HG03442 (cell line): ENCODE measurements at regions not wholly inside any gene's neighbourhood (a gene's known extent, or its start where the extent isn't known, plus 50 kb on each side); places are given as distances from the start of the nearest gene placed in this dataset.

Experiments
- ATAC-seq: cut with Tn5 transposase; IDR thresholded peaks from one replicate; pipeline ENCODE4 v1.9.1; 2021; ENCODE audit warnings: mild to moderate bottlenecking, moderate library complexity; ENCODE audit not compliant: unreplicated experiment

DNA sequence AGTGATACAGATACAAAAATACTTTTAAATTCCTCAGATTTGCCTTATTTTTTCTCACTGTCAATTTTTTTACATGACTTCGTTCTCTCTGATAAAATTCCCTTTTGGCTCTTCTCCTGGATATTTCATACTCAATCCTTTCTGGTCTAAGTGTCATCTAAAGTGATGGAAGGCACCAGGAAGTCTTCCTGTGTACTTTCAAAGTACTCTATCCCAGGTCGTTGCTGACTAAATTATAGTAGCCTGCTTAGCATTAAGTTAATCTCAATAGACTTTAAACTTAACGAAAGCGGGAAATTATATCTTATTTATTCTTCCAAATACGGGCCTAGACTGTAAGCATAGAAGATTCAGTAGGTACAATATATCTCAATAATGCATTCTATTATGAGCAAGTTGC, 67.8 kb downstream of the CASP12 start:
- ATAC-seq = no peak

DNA sequence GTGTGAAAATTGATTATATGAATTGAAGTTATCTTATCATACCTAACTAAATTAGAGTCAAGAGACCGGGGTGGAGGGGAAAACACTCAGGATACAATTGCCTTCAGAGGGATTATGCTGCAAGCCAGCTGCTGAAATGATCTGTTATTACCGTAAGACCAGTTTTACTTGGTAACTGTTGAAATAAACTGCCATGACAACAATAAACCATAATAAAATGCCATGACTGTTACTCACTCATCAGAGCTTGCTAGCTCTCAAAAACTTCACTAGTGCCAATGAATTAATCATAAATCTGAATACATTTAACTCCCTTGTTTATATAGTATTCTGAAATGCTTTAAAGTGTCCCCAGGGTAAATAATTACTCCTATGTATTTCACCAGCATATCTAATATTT, 68.2 kb downstream of the CASP12 start:
- ATAC-seq = no peak

DNA sequence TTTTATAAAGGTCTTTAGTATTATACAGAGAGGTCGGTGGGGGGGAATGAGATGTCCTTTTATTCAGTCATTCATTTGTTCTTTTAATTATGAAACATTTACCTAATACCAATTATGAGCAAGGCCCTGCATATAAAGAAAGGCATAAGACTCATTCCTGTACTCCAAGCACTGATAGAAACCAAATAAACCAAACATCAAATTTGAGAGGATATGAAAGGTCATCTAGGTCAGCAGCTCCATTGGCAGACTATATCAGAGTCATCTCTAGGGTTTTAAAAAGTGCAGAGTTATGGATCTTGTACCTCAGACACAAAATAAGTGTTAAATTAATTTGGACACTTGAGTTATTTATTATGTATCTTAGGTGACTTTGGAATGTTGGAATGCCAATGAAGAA, 71.5 kb downstream of the CASP12 start:
- no peak for ATAC-seq

DNA sequence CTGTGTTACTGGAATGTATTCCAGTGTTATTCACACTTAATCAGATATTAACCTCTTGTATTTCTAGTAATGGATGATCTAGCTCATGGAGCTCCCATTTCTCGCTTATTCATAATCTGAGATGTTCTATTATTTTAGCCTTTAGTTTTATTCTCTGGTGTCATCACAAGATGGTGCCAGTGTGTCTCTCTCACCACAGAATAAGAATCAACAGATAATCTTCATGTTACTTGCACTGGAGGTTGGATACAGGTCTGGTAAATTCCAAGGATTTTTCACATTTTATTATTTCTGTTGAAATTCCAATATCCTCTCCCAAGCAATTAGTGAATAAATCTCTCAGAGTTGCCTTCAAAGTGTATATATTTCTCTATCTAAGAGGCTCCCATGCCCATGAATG, 74.6 kb downstream of the CASP12 start:
- ATAC-seq = no peak

DNA sequence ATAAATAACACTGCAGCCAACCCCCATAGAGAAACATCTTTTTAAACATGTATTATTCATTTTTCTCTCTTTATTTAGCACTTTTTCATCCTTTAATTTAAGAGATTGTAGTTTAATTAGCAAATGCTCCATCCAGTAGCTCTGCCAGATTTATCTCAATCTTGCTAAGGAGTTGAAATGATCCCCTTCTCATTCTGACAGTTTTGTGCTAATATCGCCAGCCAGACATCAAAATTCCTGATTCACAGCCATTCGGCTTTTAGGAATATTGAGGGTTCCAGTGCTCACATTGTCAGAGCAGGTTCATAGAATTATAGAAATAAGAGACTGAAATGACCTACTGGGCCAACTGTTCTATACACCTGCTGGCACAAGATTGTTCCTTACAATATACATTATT, 77.8 kb downstream of the CASP12 start:
- ATAC-seq = no peak

DNA sequence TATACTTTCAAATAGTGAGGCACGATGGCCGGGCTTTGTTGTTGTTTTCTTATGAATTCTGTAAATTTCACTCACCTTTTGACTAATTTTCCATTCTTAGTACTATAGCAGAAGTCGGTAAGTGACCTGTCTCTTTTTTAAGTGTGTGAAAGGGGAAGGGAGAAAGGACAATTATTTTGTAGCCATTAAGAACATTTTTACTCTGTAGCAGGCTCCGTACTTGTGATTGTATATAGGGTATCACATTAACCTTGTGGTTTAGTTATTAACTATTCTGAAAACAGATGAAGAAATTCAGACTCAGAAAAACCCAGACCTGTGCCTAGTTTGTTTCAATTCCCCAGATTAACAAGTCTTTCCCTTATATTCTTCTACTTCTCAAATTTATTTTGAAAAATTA, 78.7 kb downstream of the CASP12 start:
- no peak for ATAC-seq

DNA sequence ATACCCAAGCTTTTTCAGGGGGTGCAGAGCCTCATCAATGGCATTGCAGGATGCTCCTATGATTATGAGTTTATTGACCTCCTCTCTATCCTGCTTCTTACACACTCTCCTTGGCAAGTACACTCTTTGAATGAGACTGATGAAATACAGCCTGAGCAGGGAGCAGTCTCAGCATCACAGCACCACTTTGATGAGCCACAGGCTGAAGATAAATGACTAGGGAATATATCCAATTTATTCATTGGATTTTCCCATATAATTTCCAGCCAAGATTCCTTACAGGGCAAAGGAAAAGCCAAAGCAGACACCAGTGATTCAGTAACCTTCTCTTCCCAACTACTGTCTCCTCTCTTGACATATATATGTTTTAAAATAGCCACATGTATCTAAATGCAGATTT, 79.2 kb downstream of the CASP12 start:
- no peak for ATAC-seq

DNA sequence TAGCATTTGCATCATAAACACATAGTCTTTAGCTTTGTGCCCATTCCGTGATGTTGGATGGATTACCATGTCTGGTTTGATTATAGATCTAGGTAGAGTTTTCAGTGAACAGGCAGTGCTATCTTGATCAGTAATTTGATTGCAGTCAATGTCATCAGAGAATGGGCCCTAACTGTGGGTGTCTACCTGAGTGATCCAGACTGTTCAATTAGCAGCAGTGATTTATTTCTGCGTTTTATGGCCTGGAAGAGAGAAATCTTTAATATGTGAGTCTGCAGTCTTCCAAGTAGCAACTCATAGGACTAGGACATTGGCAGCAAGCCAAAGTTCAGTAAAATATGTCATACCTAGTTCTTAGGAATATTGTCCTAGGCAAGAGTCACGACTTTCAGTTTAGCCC, 80.3 kb downstream of the CASP12 start:
- no peak for ATAC-seq

DNA sequence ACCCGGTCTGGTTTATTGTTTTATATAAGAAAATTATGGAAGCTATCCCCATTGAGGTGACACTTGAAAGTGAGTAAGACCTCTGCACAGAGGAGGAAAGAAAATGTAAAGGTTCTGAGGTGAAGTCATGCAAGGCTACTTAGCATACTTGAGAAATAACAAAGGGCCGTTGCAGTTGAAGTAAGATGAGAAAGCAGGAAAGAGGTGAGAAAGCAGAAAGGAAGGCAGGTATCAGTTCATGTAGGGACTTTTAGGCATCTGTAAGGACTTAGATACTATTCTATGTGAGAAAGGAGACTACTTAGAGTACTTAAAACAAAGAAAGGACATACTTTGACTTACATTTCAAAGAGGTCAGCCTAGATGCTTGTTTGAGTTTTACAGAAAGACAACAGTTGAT, 84.7 kb downstream of the CASP12 start:
- ATAC-seq = no peak

DNA sequence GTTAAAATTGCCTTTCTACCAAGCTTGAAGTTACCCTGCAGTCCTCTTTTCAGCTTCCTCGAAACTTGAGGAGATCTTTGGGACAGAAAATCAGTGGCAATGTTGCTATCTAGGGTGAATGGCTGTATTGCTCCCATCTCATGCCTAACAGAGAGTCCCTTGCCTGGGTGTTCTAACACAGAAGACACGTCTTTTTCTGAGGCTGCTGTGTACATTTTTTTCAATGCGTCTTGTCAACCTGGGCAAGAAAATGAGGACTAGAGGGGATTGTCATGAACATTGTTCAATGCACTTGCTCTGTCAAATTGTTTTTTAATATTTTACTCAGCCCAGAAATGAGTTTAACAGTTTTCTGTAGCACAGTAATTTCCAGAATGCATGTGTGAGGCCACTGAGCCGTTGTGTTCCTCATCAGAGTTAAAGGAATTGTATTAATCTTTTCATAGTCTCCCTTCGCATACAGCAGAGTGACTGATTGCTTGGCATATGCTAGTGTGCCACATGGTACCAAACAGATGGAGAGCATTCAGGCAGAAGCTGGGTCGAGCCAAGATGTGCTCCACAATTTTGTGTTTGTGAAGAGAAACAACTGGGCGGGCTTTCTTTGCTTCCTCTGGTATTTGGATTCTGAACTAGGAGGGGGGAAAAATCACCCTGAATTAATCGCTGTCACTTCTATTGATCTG, 86.0 kb downstream of the CASP12 start:
- ATAC-seq = no peak

DNA sequence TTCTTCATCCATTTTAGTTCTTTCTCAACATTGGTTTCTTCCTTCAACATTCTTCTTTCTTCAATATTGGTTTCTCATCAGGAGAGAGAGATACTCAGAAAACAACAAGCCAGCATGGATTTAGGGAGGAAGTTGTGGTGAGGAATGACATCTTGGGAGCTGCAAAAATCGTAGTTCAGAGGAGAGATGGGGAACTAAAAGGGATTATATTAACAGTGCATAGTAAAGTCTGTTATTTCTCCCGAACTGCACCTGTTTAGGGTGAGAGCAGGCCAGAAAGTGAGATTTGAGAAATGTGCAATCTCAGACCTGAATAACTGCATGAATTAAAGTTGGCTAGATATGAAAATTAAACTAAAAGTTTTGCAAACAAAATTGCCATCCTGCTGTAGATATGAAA, 94.5 kb downstream of the CASP12 start:
- no peak for ATAC-seq

DNA sequence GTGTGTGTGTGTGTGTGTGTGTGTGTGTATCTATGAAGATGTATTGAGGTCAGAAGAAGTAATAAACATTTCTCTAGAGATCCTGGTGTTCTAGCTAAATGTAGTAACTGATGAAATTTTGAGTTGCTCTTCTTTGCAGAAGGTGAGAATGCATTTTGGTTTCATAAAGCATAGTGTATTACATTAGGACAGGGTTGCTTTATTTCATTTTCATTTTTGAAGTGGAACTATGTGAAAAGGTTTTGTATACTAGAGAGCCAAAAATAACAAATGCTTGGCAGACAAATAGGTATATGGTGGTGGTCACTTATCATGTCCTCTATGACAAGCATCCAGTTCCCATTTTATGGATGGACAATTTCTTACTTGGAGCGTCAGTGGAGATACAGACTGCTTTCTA, 99.0 kb downstream of the CASP12 start:
- ATAC-seq = peak; percentile 80

DNA sequence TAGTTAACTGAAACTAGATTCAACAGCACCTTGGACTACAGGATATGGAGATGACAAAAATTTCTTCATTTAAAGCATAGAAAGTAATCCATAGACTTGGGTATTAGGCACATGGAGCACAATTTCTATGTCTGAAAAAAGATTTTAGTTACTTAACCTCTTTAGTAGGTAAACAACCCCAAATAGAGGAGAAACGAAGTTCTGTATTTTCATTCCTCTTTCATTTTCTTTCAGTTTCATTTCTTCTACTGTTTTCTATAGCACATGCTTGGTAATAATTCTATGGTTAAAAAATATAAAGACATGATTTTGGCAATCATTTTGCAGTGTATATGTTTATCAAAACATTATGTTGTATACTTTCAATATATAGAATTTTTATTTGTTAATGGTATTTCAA, 99.5 kb downstream of the CASP12 start:
- peak; percentile 48 for ATAC-seq

DNA sequence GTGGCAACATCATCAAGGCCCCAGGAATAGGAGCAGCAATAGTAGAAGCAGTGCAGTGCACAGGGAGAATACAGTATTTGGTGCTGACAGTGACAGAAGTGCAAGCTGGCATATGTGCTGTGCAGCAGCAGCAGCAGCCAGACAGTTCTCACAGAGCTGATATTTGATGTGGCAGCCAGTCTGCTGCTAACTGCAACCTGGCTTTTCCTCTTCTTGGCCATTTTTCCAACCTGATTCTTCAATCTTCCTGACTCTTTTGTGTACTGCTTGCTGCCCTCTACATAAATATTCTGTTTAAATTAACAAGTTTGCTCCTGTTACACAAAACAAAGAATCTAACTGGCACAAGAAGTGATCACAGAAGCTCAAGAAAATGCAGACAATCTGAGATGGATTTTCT, 102.0 kb downstream of the CASP12 start:
- ATAC-seq = no peak

DNA sequence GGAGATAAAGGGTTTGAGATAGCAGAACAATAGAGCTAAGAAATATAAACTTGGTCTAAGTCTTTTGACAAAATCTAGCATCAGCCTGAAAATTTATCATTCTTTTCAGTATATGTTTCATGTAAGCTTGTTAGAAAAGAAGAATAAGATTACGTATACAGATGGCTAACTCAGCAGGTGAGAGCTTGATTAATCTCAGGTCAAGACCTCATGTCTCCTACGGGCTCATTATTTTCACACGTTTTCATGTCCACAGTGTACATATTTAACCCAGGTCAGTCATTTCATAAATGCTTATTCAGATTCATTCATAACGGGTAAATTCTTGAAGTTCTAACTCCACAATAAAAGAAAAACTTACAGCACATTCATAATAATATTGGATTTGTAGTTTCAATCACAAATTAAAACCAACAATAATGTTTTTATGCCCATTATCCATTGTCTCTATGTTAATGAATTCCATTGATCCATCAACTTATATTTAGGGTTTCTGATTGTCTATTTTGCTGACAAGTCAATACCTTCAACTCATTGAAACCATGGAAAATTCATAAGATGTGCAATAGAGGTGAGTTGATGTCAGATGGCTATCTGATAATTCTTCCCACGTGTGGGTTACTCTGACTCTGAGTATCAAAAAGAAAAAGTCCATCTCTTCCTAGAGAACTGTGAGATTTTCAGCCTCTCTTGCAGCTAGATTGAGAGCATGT, 102.6 kb downstream of the CASP12 start:
- ATAC-seq = no peak

DNA sequence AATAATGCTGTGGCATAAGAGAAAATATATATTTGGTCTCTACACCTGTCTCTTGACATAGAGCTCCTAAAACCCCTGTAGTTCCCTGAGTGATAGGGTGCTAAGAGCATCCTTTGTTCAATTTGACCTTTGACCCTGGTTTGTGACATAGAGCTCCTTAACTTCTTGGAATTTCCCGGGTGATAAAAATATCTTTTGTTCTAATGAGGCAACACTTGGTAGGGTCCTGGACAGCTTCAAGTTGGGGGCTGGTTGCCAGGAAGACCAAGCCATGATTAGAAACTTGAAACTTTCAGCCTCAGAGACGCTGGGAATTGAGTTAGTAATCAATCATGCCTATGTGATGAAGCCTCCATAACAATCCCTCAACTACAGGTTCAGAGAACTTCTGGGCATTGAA, 105.4 kb downstream of the CASP12 start:
- no peak for ATAC-seq

DNA sequence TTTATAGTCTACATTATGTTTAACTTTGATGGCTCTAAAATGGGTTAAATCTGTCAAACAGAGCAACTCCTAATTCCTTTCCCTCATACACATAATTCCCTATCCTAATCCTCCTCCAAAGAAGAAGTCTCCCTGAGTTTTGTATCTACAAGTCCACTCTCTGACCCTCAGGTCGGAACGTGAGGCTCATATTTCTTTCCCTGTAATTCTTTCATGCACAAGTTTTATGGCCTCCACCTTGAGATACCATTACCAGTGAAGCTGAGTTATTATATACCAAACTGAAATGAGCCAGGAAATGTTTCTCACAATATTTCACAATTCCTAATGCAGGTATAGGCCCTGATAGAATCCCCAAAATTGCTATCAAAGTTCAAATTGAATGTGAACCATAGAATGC, 106.4 kb downstream of the CASP12 start:
- ATAC-seq = no peak

DNA sequence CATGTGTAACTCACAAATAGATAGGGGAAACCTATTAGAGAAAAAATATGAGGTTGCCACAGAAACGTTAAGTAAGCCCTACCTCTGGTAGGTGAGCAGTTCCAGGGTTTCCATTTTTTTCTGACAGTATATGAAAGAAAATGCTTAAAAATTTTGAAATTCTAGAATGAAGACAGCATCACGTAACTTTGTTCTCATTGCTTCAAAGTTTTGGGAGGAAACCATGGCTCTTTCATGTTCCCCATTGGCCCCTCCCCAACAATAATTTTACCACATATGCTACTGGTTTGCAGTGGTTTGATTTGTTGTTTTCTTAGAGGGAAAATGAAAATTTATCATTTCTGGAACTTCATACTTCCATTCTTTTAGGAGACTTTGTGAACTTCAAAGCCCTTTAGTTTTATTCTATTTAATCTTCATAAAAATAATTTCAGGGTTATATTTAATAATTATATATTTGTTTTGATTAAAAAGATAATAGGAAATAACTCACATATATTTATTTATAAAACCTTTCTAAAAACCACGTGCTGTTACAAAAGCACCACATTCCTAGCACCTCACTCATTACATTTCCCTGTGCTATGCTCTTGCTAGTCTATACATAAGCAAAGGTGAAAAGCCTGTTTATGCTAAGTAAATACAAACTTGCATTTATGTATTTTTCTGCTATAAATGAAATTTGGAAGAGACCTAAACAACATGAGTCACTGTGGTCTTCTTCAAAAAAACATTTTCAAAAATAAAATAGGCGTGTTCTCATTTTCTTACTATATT, 113.4 kb downstream of the CASP12 start:
- no peak for ATAC-seq

DNA sequence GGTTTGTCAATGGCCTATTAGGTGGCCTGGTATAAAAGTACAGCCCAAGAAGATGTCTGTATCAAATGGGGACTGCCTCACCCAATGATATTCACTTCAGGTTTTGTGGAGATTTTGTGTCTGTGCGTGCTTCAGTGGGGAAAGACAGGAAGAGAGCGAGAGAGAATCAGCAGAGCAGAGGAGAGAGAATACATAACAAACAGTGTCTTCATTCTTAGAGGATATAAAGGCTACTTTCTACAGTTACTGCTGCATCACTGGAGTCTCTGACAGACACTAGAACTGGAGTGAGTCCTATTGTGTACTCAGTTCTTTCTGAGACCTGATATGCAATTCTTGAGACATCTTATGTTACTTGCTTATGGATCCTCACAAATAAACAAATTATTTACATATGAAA, 115.0 kb downstream of the CASP12 start:
- no peak for ATAC-seq

DNA sequence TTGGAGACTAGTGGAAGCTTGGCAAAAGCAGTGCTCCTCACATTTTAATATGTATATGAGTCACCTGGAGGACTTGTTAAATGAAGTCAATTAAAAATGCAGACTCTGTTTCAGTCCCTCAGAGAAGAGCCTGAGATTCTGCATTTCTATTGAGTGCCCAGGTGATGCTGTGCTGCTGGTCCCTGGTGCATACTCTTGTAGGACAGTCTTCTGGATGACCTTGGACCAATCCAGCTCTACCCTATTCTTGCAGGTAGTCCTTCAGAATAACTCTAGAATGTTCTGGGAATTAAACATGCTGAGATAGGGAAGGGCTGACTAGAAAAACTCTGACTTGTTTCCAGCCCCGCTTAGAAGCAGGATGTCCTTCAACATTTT, 115.9 kb downstream of the CASP12 start:
- ATAC-seq = no peak

DNA sequence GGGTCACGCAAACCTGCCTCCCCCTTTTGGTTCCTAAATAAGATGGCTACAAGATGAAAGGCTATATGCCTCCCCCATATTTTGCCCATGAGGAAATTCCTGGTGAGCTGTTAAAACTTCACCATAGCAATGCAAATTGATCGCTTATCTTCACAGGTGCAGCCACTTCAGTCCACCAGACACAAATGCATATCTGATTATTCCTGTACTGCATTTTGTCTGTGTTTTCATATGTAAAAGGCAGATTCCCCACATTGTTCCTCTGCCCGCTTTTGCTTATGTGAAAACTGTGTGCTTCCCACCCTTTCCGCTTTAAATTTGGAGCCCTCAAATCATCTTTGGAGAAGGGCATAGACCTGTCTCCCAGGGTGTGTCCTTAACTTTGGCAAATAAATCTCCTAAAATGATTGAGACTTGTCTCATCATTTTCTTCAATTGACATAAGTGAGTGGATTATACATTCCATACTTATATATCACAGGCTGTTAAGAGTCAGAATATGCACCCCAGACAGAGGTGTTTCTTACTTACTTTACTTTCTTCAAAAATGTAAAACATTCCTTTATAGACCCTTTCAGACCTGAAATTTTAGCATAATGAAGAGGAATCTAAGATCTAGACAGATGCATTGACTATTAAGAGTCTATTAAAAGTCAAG, 116.4 kb downstream of the CASP12 start:
- no peak for ATAC-seq

DNA sequence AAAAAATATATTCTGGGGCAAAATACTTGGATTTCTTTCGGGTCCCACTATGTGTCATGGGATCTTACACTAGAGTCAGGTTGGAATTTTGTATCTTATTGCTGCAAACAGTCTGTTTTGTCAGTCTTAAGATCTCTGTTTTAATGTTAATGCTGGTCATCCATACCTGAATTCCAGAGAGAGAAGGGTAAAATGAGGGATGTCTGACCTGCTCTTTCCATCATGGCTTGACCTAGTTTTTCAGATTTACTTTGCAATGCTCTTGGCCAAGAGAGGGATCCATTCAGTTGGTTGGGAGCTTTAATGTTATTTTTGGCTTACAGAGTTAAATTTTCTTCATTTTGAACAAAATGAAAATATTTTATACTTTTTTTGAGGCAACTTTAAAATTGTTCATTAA, 117.2 kb downstream of the CASP12 start:
- ATAC-seq = no peak
